HG03045 (cell line): ENCODE measurements at regions not wholly inside any gene's neighbourhood (a gene's known extent, or its start where the extent isn't known, plus 50 kb on each side); places are given as distances from the start of the nearest gene placed in this dataset.

Experiments
- ATAC-seq: cut with Tn5 transposase; IDR thresholded peaks from one replicate; pipeline ENCODE4 v1.9.1; 2021; ENCODE audit warnings: mild to moderate bottlenecking, moderate library complexity; ENCODE audit not compliant: unreplicated experiment

- ATAC-seq = no peak
Measured at GRCh38 chr18:70380915-70381896, 92.4 kb downstream of the SOCS6 start.
